Stimulated activated CD4-positive, alpha-beta T cell treated with anti-CD3 and anti-CD28 coated beads, Interleukin-12 subunit alpha, Interleukin-12 subunit beta, amount 100 ng/mL, for 4 hours (primary cell): ENCODE measurements at regions not wholly inside any gene's neighbourhood (a gene's known extent, or its start where the extent isn't known, plus 50 kb on each side); places are given as distances from the start of the nearest gene placed in this dataset.

ENCODE experiments used
- DNase-seq: peaks from one replicate; pipeline ENCODE4 v3.0.0-alpha.2; 2020

GRCh38 chr11:79963856-79964645, 523.2 kb upstream of the TENM4 start:
- DNase-seq = no peak

GRCh38 chr11:79960461-79960860, 519.6 kb upstream of the TENM4 start:
- DNase-seq = no peak

DNA sequence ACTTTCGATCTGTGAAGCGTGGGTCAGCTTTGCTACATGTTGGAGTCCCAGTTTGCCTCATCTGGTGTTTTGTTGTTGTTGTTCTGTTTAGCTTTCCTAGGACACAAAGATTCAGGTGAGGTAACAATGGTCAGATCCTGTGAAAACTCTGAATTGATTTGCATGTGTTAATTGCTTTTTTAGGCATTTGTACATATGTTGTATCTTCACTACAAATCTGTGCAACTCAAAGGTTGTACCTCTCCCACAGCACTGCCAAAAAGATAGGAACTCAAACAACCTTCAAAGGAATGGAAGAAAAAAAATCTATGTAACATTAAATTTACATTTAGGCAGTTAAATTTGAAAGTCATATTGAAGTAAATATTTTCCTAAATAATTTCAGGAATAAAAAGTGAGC, 518.5 kb upstream of the TENM4 start:
- DNase-seq = no peak

GRCh38 chr11:79957702-79958101, 516.9 kb upstream of the TENM4 start:
- DNase-seq = no peak

DNA sequence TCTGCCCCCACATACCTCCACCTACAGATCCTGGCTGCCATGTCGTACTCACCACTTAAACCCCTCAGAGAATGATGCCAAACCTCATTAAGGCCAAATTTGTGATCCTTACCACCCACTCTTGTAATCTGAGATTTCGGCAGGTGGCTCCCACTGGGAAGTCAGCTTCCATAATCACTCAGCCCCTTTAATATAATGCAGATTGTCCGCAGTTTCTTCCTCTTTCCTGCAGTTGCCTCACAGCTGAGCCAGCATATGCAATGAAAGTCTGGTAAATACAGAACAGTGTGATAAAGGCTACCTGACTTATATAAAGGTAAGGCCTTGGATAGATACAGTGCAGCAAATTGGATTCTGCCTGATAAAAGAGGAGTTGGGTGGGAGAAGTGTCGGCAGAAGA, 515.2 kb upstream of the TENM4 start:
- DNase-seq = no peak

- DNase-seq = no peak
Measured at GRCh38 chr11:79953629-79954028, 512.8 kb upstream of the TENM4 start.

DNA sequence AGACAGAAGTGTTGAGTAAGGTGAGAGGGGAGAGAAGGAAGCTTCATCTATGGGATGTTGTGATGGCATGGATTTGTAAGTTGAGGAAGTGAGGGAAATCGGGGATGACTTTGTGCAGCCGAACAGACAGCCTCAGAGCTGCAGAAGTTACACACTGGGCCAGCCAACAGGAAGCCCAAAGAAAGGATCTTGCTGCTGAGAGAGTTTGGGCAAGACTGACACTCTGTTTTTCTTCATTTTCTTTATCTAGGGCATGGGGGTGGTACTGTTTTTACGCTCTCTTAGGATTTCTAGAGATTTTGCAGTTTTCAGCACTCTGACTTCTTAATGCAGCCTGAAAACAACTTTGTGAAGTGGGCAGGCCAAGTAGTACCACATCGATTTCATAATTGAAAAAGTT, 509.9 kb upstream of the TENM4 start:
- DNase-seq = no peak

DNA sequence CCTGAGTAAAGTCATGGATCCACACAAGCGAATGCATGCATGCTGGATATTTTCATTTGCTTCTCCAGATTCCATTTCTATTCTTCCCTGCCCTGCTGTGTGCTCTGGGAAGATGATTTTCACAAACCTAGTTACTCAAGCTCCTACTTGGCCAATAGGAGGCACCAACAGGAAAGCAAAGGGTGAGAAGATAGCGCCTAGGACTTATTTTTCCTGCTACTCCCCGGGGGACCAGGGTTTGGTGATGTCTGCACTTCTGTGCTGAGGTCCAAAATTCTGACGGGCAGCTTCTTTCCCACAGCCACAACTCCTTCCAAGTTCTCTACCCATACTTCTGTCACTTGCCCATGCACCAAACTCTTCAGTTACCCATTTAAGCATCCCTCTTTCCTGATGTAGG, 509.3 kb upstream of the TENM4 start:
- DNase-seq = no peak

- DNase-seq = no peak
Measured at GRCh38 chr11:79949574-79949973, 508.7 kb upstream of the TENM4 start.

- no peak for DNase-seq
Measured at GRCh38 chr11:79942646-79943045, 501.8 kb upstream of the TENM4 start.

DNA sequence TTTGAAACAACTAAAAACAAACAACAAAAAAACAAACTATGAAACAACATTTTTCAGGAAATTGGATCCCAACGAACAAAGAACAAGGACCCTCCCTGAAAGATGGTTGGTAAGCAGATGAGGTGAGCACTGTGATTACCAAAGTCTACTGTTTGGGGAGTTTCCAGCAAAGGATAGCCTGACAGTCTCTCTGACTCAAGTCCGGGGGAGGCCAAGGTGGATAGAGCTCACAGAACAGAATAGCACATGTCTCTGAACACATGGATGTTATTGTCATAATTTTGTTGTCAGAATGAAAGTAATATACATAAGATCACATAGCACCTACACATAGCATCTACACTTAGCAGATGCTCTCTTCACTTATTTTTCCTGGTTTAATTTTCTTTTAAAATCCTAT, 501.3 kb upstream of the TENM4 start:
- no peak for DNase-seq

- no peak for DNase-seq
Measured at GRCh38 chr11:79940974-79941735, 500.3 kb upstream of the TENM4 start.

GRCh38 chr11:79940165-79940564, 499.3 kb upstream of the TENM4 start:
- no peak for DNase-seq

DNA sequence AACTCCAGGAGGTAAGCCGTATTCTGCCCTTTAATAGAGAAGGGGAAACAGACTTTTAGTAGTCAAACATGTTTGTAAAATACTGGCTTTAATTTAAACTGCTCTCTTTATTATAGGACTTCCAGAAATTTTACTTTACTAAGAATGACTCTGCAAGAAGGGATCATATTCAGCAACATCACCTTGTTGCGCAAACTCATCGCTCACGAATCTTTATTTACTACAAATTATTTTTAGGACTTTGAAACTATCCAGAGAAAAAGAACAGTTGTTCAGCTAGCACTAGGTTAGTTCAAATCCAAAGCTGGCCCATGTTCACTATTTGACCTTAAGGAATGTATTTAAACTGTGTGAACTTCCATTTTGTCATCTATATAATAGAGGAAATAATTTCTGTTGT, 498.3 kb upstream of the TENM4 start:
- DNase-seq = no peak

- no peak for DNase-seq
Measured at GRCh38 chr11:79937676-79938334, 497.0 kb upstream of the TENM4 start.

GRCh38 chr11:79932612-79933011, 491.8 kb upstream of the TENM4 start:
- DNase-seq = no peak

DNA sequence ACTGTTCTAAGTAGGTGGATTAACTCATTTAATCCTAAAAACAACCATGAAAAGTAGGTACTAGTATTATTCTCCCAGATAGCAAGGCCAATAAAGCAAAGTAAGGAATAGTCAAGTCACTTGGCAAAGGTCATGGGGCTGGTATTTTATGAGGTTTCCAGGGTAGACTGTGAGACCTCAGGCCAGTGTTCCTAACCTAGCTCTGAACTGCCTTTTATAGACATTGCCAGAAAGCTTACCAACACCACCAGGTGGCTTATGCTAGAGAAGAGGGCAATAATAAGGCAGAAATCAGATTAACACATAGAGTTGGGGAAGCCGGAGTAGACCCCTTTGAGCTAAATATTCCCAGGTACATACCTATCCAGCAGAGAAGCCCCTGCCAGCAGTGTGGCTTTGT, 490.9 kb upstream of the TENM4 start:
- no peak for DNase-seq

DNA sequence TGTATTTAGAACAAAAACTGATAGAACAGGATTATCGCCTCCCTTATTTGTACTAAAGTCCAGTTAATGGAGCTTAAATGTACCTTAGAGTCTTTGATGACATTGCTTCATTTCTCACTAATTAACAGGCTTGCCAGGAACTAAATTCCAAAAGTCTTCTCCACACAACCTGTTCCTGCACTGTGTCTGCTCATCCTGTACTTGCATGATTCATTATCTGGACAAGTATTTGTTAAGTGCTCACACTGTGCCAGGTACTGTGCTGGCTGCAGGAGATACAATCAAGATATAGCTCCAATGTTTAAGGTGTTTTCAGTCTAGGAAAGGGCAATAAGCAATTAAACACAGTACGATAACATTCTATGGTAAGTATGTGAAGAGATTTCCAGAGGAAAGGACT, 485.9 kb upstream of the TENM4 start:
- no peak for DNase-seq

GRCh38 chr11:79925570-79925969, 484.7 kb upstream of the TENM4 start:
- no peak for DNase-seq

GRCh38 chr11:79922641-79923040, 481.8 kb upstream of the TENM4 start:
- DNase-seq = no peak

- no peak for DNase-seq
Measured at GRCh38 chr11:79920480-79920879, 479.6 kb upstream of the TENM4 start.

GRCh38 chr11:79919350-79919749, 478.5 kb upstream of the TENM4 start:
- no peak for DNase-seq

- DNase-seq = no peak
Measured at GRCh38 chr11:79918846-79919245, 478.0 kb upstream of the TENM4 start.

DNA sequence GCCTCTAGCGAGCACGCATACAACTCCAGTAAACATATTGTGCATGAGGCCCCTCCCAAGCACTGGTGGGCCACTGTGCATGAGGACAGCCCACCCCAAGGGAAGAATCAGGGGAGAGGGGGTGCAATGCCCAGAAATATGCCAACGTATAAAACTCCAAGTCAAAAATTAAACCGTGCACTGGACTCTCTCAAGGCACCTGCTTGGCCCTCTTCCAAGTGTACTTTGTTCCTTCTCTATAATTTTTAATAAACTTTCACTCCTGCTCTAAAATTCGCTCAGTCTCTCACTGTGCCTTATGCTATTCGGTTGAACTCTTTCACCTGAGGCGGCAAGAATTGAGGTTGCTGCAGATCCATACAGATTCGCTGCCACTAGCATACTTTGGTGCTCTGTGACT, 465.3 kb upstream of the TENM4 start:
- no peak for DNase-seq
